Mesenchymal stem cell (in vitro differentiated cells and primary cell): ENCODE measurements at regions not wholly inside any gene's neighbourhood (a gene's known extent, or its start where the extent isn't known, plus 50 kb on each side); places are given as distances from the start of the nearest gene placed in this dataset.

ENCODE experiments used
- DNase-seq: peaks from one replicate; pipeline ENCODE4 v3.0.0-alpha.2; 2013
- H2AFZ ChIP-seq: one replicate; pipeline ENCODE4 v1.6.1; 2013; ENCODE audit warnings: low read depth, mild to moderate bottlenecking, control low read depth, inconsistent platforms, low read length, moderate library complexity
- H2AK5ac ChIP-seq: 2 replicates; pipeline ENCODE4 v1.6.1; 2013; ENCODE audit warnings: low read length, moderate library complexity, mild to moderate bottlenecking, inconsistent platforms; ENCODE audit not compliant: severe bottlenecking
- H2BK120ac ChIP-seq: one replicate; pipeline ENCODE4 v1.6.1; 2013; ENCODE audit warnings: low read depth, mild to moderate bottlenecking, inconsistent platforms, low read length, moderate library complexity
- H2BK12ac ChIP-seq, 2 experiments: one replicate each; pipeline ENCODE4 v1.6.1; 2013; ENCODE audit warnings: inconsistent platforms in 2 of 2, low read length in 2 of 2, mild to moderate bottlenecking in 2 of 2, moderate library complexity in 2 of 2, control low read depth in 1 of 2
- H2BK15ac ChIP-seq: one replicate; pipeline ENCODE4 v1.6.1; 2013; ENCODE audit warnings: mild to moderate bottlenecking, low read depth, inconsistent platforms; ENCODE audit not compliant: poor library complexity, severe bottlenecking
- H2BK5ac ChIP-seq: 2 replicates; pipeline ENCODE4 v1.6.1; 2013; ENCODE audit warnings: low read depth, mild to moderate bottlenecking, low read length, control low read depth, inconsistent platforms; ENCODE audit not compliant: poor library complexity, severe bottlenecking
- H3K14ac ChIP-seq, 2 experiments: one replicate each; pipeline ENCODE4 v1.6.1; 2013; ENCODE audit warnings: inconsistent platforms in 2 of 2, low read length in 2 of 2, control low read depth in 1 of 2, mild to moderate bottlenecking in 1 of 2, moderate library complexity in 1 of 2
- H3K18ac ChIP-seq, 2 experiments: one replicate each; pipeline ENCODE4 v1.6.1; 2013; ENCODE audit warnings: inconsistent platforms in 2 of 2, low read length in 2 of 2, control low read depth in 1 of 2, low read depth in 1 of 2, mild to moderate bottlenecking in 1 of 2
- H3K23ac ChIP-seq, 2 experiments: one replicate each; pipeline ENCODE4 v1.6.1; 2013; ENCODE audit warnings: inconsistent platforms in 2 of 2, low read length in 2 of 2, mild to moderate bottlenecking in 2 of 2, moderate library complexity in 2 of 2, control low read depth in 1 of 2
- H3K27ac ChIP-seq: 2 replicates; pipeline ENCODE4 v1.5.1; 2013; ENCODE audit warnings: mild to moderate bottlenecking, moderate library complexity, low read length, control low read depth, inconsistent platforms; ENCODE audit not compliant: poor library complexity, severe bottlenecking
- H3K27me3 ChIP-seq, 2 experiments: 2 replicates each; pipeline versions ENCODE4 v1.6.1 to v1.7.0; 2013; ENCODE audit warnings: low read length in 2 of 2, mild to moderate bottlenecking in 2 of 2, moderate library complexity in 2 of 2, control low read depth in 1 of 2, inconsistent platforms in 1 of 2; ENCODE audit not compliant: control insufficient read depth in 1 of 2, insufficient read depth in 1 of 2
- H3K36me3 ChIP-seq, 2 experiments: 2 replicates each; pipeline versions ENCODE4 v1.6.1 to v1.7.0; 2013; ENCODE audit warnings: low read length in 2 of 2, control low read depth in 1 of 2, inconsistent platforms in 1 of 2, low read depth in 1 of 2, mild to moderate bottlenecking in 1 of 2; ENCODE audit not compliant: insufficient read depth in 2 of 2, control insufficient read depth in 1 of 2
- H3K4ac ChIP-seq, 2 experiments: one replicate each; pipeline ENCODE4 v1.6.1; 2013; ENCODE audit warnings: inconsistent platforms in 2 of 2, low read length in 2 of 2, mild to moderate bottlenecking in 2 of 2, moderate library complexity in 2 of 2, control low read depth in 1 of 2, low read depth in 1 of 2
- H3K4me1 ChIP-seq: 2 replicates; pipeline ENCODE4 v1.6.1; 2013; ENCODE audit warnings: low read depth, low read length, control low read depth; ENCODE audit not compliant: control insufficient read depth, insufficient read depth
- H3K4me2 ChIP-seq: 2 replicates; pipeline ENCODE4 v1.6.1; 2013; ENCODE audit warnings: low read length, mild to moderate bottlenecking, inconsistent platforms; ENCODE audit not compliant: poor library complexity, severe bottlenecking
- H3K4me3 ChIP-seq, 2 experiments: 2 replicates each; pipeline versions ENCODE4 v1.5.1 to v1.7.0; 2013; ENCODE audit warnings: low read length in 2 of 2, mild to moderate bottlenecking in 2 of 2, control low read depth in 1 of 2, low read depth in 1 of 2; ENCODE audit not compliant: insufficient read depth in 1 of 2
- H3K79me1 ChIP-seq: replicated peaks from 2 replicates; pipeline ENCODE4 v1.6.1; 2013; ENCODE audit warnings: mild to moderate bottlenecking, control low read depth, low read length, inconsistent platforms; ENCODE audit not compliant: poor library complexity, severe bottlenecking
- H3K9ac ChIP-seq: 2 replicates; pipeline ENCODE4 v1.7.0; 2013; ENCODE audit warnings: mild to moderate bottlenecking, low read length, moderate library complexity
- H3K9me3 ChIP-seq: 2 replicates; pipeline ENCODE4 v1.7.0; 2013; ENCODE audit warnings: mild to moderate bottlenecking, low read length; ENCODE audit not compliant: control insufficient read depth
- H4K8ac ChIP-seq: one replicate; pipeline ENCODE4 v1.6.1; 2013; ENCODE audit warnings: inconsistent platforms, mild to moderate bottlenecking, low read length, moderate library complexity
- H4K91ac ChIP-seq: one replicate; pipeline ENCODE4 v1.6.1; 2013; ENCODE audit warnings: mild to moderate bottlenecking, low read length, inconsistent platforms
- WGBS: methylation state at CpG from one replicate; pipeline ENCODE4 v1.1.7; 2013; ENCODE audit warnings: mixed read lengths; 5-methylcytosine and 5-hydroxymethylcytosine counted together

DNA sequence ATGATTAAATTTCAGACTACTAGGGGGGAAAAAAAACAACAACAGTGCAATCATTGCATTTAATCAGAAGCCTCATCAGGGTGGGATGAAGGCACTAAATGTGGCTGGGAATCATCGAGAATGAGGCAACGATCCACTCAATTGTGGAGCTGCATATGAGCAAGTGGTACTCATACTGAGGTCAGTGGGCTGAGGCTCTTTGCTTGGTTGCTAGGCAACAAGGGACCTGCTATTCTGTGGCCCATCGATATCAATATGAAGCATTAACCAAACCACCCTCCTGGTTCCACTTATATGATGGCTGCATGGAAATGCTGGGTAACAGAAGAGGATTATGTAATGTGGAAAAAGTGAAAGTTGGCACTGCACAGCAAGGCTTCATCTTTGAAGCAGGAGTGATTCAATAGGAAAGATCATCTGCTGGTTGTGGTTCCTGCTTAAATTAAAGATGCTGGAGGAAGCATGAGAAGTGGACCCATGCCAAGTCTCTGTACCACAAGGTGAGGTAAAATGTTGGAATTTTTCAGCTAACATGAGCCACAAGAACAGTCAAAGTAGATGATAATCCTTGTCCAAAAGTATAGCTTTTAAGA, 159.8 kb upstream of the HMHB1 start:
- no peak overlapping the region for H3K27ac ChIP-seq
- H2BK120ac ChIP-seq, result no peak overlapping the region
- H3K9ac ChIP-seq, result no peak overlapping the region
- no peak overlapping the region for H4K91ac ChIP-seq
- no peaks in the 10 kb centered on the region for H3K36me3 ChIP-seq
- peak; percentile 16 for DNase-seq
- H3K18ac ChIP-seq, result no peak overlapping the region
- no peak overlapping the region for H2BK5ac ChIP-seq
- H3K4me1 ChIP-seq, result no peaks in the 10 kb centered on the region
- no peak overlapping the region for H3K4ac ChIP-seq
- no peaks in the 10 kb centered on the region for H3K27me3 ChIP-seq
- no peaks in the 10 kb centered on the region for H3K79me1 ChIP-seq
- no peak overlapping the region for H2AK5ac ChIP-seq
- no peak overlapping the region for H3K23ac ChIP-seq
- no peak overlapping the region for H2BK15ac ChIP-seq
- WGBS, result 95% methylated on average over 3 of the region's 3 CpGs
- H3K4me2 ChIP-seq, result no peak overlapping the region
- no peak overlapping the region for H4K8ac ChIP-seq
- no peak overlapping the region for H2BK12ac ChIP-seq
- H3K4me3 ChIP-seq, result no peak overlapping the region
- H3K9me3 ChIP-seq, result peaks cover 4% of the 10 kb centered on the region
- no peak overlapping the region for H2AFZ ChIP-seq
- H3K14ac ChIP-seq, result no peak overlapping the region

DNA sequence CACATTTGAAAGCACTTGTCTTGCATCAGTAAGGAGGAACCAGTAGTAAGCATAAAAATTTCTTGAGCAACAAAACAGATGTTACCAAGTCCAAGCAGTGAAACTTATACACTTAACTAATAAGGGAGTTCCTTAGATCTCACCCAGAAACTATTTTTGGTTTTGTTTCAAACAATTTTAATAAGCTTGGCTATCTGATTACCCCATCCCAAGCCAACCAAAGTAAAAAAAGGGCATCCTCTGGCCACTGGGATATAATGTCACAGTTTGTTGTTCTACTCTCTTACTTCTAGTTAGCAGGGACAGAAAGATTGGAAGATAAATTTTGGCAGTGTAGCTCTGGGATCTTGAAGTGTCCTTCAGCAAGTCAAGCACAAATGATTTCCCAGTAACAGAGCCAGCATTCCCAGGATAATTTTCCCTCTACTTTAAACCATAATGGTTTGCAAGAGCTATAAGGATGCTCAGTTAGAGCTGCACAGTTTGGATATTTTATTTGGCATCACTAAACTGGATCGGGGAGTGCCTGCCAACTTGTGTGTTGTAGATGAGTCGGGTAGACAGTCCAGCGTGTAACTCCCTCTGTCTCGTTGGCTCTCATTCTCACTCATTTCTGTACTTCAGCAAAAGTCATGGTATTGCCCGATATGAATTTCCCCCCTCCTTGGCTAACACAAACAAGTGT, 161.9 kb upstream of the HMHB1 start:
- no peak for DNase-seq
- Histone ChIP-seq H3K36me3 (no peaks in the 10 kb centered on the region), H3K4me1 (no peaks in the 10 kb centered on the region), H4K8ac (no peak overlapping the region), H4K91ac (no peak overlapping the region), H2BK120ac (no peak overlapping the region), H2BK5ac (no peak overlapping the region), H2AFZ (no peak overlapping the region), H3K14ac (no peak overlapping the region), H3K4me2 (no peak overlapping the region), H3K9me3 (peaks cover 4% of the 10 kb centered on the region), H3K79me1 (no peaks in the 10 kb centered on the region), H2AK5ac (no peak overlapping the region), H3K9ac (no peak overlapping the region), H2BK15ac (no peak overlapping the region), H3K27me3 (no peaks in the 10 kb centered on the region), H3K23ac (no peak overlapping the region), H2BK12ac (no peak overlapping the region), H3K4me3 (peak overlapping the region in 1 of 2 experiments; percentile 5), H3K18ac (no peak overlapping the region), H3K27ac (no peak overlapping the region), H3K4ac (no peak overlapping the region)
- 98% methylated on average over 4 of the region's 5 CpGs for WGBS

DNA sequence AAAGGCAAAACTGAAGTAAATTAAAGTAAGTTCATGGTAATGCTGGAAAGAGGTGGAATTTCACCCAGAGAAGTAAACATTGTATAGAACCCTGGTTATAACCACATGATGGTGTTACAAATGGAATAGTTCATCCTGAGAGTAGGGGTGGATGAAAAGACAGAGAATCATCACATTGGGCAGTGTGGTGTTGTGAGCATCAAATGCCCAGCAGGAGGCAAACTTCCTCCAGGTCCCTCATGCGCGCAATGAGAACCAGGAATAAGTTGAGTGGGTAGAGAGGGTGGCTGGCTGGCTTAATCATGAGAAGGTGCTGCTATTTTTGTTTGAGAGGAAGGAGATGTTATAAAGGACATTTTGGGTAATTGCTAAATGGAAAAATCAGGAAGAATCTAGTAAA, 163.3 kb upstream of the HMHB1 start:
- Histone ChIP-seq H3K4me3 (no peak overlapping the region), H3K9ac (no peak overlapping the region), H3K14ac (no peak overlapping the region), H2AFZ (no peak overlapping the region), H2AK5ac (no peak overlapping the region), H3K36me3 (no peaks in the 10 kb centered on the region), H3K18ac (no peak overlapping the region), H2BK5ac (no peak overlapping the region), H2BK12ac (no peak overlapping the region), H4K8ac (no peak overlapping the region), H4K91ac (no peak overlapping the region), H3K27ac (no peak overlapping the region), H3K27me3 (no peaks in the 10 kb centered on the region), H3K23ac (no peak overlapping the region), H3K4me2 (no peak overlapping the region), H2BK120ac (no peak overlapping the region), H2BK15ac (no peak overlapping the region), H3K4me1 (no peaks in the 10 kb centered on the region), H3K4ac (no peak overlapping the region), H3K9me3 (no peaks in the 10 kb centered on the region), H3K79me1 (no peaks in the 10 kb centered on the region)
- WGBS, result 100% methylated on average over 2 of the region's 2 CpGs
- no peak for DNase-seq

DNA sequence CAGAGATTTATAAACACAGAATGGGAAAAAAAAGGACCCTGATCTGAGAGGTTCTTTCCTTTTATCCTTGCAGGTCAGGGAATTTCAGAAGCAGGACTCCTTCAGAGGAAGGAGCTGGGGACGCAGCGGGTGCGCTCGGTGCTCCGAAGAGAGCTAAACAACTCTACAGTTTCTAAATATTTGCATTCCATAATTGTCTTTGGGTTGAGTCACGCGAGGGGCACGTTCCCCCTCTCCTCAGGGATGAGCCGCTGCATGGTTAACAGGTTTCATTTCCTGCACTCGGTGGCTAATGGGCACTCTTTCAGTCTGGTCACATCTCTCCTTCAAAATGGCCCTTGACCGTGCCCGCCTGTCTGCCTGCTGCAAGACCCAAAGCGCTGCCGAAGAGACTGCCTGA, 165.0 kb upstream of the HMHB1 start:
- Histone ChIP-seq H4K8ac (no peak overlapping the region), H3K4me2 (no peak overlapping the region), H3K36me3 (no peaks in the 10 kb centered on the region), H2AK5ac (no peak overlapping the region), H4K91ac (no peak overlapping the region), H2BK15ac (no peak overlapping the region), H3K79me1 (no peaks in the 10 kb centered on the region), H3K4ac (no peak overlapping the region), H2BK12ac (no peak overlapping the region), H3K18ac (no peak overlapping the region), H2AFZ (no peak overlapping the region), H3K27ac (no peak overlapping the region), H3K14ac (no peak overlapping the region), H3K9me3 (no peaks in the 10 kb centered on the region), H2BK5ac (no peak overlapping the region), H3K27me3 (no peaks in the 10 kb centered on the region), H2BK120ac (no peak overlapping the region), H3K4me3 (no peak overlapping the region), H3K9ac (no peak overlapping the region), H3K23ac (no peak overlapping the region), H3K4me1 (no peaks in the 10 kb centered on the region)
- 73% methylated on average over 14 of the region's 14 CpGs for WGBS
- peak; percentile 38 for DNase-seq
